Retinal pigment epithelial cell (primary cell): ENCODE measurements at regions not wholly inside any gene's neighbourhood (a gene's known extent, or its start where the extent isn't known, plus 50 kb on each side); places are given as distances from the start of the nearest gene placed in this dataset.

Experiments used
- DNase-seq: peaks from one replicate; pipeline ENCODE4 v3.0.0-alpha.2; 2010; ENCODE audit warnings: low read depth
- H3K4me3 ChIP-seq: 2 replicates; pipeline ENCODE4 v1.5.1; 2011; ENCODE audit warnings: mild to moderate bottlenecking, low read length, control low read depth, moderate library complexity
- TF ChIP-seq, protein P1 (sequence below): conservative IDR thresholded peaks from 2 replicates; pipeline ENCODE4 v1.5.1; 2011; ENCODE audit warnings: low read depth, low read length, control low read depth, inconsistent platforms

DNA sequence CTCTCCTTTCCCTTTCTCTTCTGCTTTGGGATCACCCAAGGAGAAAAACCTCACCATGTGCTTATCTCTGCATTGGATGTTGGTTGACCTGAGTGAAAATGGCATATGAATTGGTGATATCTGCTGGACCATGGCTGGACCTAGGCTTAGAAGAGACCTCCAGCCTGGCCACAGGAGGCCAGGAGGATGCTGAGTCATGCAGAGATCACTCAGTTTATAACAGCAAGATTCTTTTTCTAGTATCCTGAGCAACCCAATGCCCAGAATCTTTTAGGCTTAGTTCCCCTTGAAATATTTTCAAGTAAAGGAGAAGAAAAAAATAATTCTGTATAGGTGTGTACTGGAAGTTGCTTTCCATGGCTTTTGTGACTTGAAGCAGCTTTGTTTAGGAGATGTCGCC is 236.3 kb downstream of the KLF6 start:
- TF ChIP-seq, protein P1, sequence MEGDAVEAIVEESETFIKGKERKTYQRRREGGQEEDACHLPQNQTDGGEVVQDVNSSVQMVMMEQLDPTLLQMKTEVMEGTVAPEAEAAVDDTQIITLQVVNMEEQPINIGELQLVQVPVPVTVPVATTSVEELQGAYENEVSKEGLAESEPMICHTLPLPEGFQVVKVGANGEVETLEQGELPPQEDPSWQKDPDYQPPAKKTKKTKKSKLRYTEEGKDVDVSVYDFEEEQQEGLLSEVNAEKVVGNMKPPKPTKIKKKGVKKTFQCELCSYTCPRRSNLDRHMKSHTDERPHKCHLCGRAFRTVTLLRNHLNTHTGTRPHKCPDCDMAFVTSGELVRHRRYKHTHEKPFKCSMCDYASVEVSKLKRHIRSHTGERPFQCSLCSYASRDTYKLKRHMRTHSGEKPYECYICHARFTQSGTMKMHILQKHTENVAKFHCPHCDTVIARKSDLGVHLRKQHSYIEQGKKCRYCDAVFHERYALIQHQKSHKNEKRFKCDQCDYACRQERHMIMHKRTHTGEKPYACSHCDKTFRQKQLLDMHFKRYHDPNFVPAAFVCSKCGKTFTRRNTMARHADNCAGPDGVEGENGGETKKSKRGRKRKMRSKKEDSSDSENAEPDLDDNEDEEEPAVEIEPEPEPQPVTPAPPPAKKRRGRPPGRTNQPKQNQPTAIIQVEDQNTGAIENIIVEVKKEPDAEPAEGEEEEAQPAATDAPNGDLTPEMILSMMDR = no peak
- DNase-seq = no peak
- no peak overlapping the region for H3K4me3 ChIP-seq

DNA sequence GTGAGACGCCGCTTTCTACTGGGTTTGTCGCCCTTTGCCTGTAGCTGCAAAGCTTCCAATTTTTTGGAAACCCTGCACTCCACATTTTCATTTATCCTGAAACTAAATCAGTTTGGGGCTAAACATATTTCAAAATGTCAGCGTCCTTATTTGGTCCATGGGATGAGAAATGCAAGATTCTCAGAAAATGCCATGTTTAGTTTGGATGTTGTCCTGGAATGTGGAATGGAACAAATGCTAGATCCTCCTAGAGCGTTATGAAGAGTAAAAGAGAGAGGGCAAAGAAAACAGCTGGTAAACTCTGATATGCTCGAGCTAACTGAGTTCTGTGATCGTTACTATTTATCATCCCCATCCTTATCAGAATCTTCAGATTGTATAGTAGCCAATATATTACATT is 236.9 kb downstream of the KLF6 start:
- TF ChIP-seq, protein P1 = no peak
- no peak for DNase-seq
- H3K4me3 ChIP-seq = no peak overlapping the region

DNA sequence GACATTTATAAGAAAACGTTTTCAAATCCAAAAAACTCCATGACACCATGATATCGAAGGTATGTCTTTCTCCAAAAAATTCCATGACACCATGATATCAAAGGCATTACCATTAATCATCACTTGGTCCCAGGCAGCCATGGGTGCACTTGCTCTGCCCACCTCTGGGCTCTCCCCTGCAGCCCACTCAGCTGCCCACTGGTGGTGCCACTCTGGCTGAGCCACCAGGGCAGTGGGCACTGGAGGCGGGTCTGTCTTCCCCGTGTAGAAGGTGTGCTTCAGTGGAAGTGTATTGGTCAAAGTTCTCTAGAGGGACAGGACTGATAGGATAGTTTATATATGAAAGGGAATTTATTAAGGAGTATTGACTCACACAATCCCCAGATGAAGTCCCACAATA is 240.4 kb downstream of the KLF6 start:
- H3K4me3 ChIP-seq = no peak overlapping the region
- no peak for DNase-seq
- TF ChIP-seq, protein P1 = no peak

DNA sequence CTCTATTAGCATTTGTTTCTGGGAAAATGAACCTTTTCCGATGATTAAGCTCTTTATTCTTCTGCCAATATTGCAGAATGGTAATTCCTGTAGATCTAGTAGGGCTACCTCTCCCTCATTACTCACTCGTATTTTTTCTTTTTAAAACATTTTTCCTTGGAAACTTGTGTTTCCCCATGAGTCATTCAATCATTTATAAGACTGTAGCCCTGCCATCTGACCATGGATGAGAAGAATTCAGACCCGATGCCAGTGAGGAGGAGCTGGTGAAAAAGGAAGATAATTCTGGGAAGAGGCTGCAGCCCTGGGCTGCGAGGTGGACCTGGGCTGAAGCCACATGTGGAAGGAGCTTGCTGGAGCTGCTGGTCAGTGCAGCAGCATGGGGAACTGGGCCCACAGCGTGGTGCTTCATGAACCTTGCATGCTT is 242.8 kb downstream of the KLF6 start:
- no peak overlapping the region for H3K4me3 ChIP-seq
- TF ChIP-seq, protein P1 = no peak
- DNase-seq = peak; percentile 34

DNA sequence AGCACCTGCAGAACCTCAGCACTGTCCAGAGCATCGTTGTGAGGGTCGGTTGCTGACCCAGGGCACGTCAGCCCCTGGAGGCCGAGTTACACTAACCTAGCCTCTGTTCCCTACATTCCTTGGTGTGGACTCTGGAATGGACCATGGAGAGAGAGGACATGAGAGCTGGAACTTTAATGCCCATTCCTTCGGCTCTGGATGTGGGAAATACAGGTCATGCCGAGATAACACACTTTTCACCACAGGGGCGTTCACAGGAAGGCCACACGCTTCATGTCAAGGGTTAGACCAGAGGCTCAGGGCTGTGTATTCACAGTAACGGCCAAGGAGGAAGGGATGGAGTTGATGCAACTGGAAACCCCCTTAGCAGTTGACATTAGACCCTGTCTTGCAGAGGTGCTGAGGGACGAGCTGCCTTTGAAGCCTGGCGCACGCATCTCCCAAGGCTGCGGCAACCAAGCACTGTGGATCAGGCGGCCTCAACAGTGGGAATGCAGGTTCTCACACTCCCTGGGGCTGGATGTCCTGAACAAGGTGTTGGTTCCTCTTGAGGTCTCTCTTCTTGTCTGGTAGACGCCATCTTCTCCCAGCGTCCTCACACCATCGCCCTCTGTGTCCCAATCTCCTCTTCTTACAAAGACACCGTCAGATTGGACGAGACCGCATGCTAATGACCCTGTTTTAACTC is 245.2 kb downstream of the KLF6 start:
- H3K4me3 ChIP-seq = no peak overlapping the region
- TF ChIP-seq, protein P1 = no peak
- DNase-seq = no peak

DNA sequence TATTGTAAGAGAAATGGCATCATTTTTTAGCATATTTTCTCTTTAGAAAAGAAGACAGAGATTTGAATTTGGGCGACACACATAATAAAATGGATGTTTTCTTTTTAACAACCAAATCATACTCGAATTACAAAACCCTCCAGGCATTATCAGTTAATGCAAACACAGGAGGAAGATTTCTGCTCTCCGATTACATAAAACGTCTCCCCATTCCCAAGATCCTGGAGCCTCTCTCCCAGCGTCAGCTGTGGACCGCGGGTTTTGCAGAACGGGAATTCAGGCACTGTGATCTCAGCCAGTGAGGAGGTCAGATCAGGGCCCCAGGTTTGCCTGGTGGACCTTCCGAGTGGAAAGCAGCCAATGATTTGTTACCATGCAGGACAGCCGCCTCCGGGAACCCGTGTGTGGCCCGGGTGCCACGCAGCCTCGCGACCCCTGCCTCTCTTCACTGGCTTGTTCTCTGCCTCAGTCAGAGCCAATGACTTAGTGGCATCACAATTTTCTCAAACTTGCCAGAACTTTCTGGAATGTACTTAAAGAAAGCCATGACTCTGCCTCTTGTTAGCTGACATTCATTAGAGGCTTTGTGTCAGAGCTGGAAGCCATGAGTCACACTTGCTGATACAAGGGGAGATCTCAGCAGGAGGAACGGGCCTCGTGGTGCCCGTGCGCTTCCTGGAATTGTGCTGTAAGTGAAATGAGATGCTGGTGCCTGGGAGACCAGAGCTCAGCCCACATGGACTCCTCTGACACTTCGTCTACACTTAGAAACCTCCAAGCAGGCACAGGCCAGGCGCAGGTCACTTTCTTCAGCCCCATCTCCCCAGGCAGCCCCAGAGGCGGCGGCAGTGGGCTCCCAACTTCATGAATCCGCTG is 246.1 kb downstream of the KLF6 start:
- no peak overlapping the region for H3K4me3 ChIP-seq
- TF ChIP-seq, protein P1 = no peak
- peak; percentile 99 for DNase-seq

DNA sequence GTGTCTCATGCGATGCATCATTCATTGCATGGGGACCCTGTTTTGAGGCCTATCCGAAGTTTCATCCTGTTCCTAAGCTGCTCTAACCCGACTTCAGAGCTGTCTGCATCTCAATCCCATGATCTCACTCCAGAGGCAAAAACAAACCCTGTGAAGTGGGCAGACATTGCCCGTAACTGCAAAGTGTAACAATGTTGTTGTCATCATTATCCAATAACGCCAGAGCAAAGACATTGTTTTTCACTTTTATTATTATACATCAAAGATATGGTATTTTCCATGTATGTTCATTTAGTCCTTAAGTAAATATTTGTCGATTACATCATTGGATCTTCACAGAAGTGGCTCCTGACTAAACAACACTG is 246.7 kb downstream of the KLF6 start:
- DNase-seq = no peak
- TF ChIP-seq, protein P1 = no peak
- H3K4me3 ChIP-seq = no peak overlapping the region
